Activated CD8-positive, alpha-beta memory T cell treated with anti-CD3 and anti-CD28 coated beads, Interleukin-2, amount 10 ng/mL, durations not matched to agents 7 days and 5 days (primary cell): ENCODE measurements at regions not wholly inside any gene's neighbourhood (a gene's known extent, or its start where the extent isn't known, plus 50 kb on each side); places are given as distances from the start of the nearest gene placed in this dataset.
"Not testable (repeated sequence)": the region's sequence is repeated elsewhere in the genome, so short reads cannot be mapped to it uniquely, and the experiment has no call there.

ENCODE experiments used
- ATAC-seq: fragments of 150-1000 bp; cut with Tn5 transposase; one replicate; pipeline ENCODE4 v1.10.0; 2021; ENCODE audit warnings: moderate library complexity
- CTCF ChIA-PET: fragments of 350-600 bp; sonication (Branson Sonifier 250); formaldehyde crosslinking; loops from one replicate; lab custom pipeline; 2021; ENCODE audit warnings: antibody characterized with exemption; lab: Charles Lee
- DNase-seq: peaks from one replicate; pipeline ENCODE4 v3.0.0-alpha.2; 2020
- H3K27ac Mint-ChIP-seq: one replicate; pipeline ENCODE4 v1.8.0; 2021; ENCODE audit warnings: mild to moderate bottlenecking, mixed read lengths
- H3K27me3 Mint-ChIP-seq: one replicate; pipeline ENCODE4 v1.8.0; 2021; ENCODE audit warnings: mixed read lengths
- H3K36me3 Mint-ChIP-seq: one replicate; pipeline ENCODE4 v1.8.0; 2021; ENCODE audit warnings: mild to moderate bottlenecking, mixed read lengths
- H3K4me1 Mint-ChIP-seq: one replicate; pipeline ENCODE4 v1.8.0; 2021; ENCODE audit warnings: mixed read lengths
- H3K4me3 Mint-ChIP-seq: one replicate; pipeline ENCODE4 v1.8.0; 2021; ENCODE audit warnings: mild to moderate bottlenecking, moderate library complexity, mixed read lengths
- H3K9me3 Mint-ChIP-seq: one replicate; pipeline ENCODE4 v1.8.0; 2022; ENCODE audit warnings: low read depth, mixed read lengths

DNA sequence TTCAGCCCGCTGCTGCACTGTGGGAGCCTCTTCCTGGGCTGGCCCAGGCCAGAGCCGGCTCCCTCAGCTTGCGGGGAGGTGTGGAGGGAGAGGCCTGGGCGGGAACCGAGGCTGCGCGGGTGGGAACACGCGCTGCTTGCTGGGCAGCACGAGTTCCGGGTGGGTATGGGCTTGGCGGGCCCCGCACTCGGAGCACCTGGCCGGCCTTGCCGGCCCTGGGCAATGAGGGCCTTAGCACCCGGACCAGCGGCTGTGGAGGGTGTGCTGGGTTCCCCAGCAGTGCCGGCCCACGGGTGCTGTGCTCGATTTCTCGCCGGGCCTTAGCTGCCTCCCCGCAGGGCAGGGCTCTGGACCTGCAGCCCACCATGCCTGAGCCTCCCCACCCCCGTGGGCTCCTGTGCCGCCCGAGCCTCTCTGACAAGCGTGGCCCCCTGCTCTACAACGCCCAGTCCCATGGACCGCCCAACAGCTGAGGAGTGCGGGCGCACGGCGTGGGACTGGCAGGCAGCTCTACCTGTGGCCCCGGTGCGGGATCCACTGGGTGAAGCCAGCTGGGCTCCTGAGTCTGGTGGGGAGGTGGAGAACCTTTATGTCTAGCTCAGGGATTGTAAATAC, 1366.4 kb upstream of the NUDT12 start:
- Mint-ChIP-seq H3K9me3 (peaks cover 4% of the 10 kb centered on the region), H3K27ac (no peak overlapping the region), H3K36me3 (no peaks in the 10 kb centered on the region), H3K27me3 (no peaks in the 10 kb centered on the region), H3K4me3 (no peak overlapping the region), H3K4me1 (no peaks in the 10 kb centered on the region)
- no peak for ATAC-seq
- CTCF ChIA-PET = no interaction called here
- DNase-seq = no peak

DNA sequence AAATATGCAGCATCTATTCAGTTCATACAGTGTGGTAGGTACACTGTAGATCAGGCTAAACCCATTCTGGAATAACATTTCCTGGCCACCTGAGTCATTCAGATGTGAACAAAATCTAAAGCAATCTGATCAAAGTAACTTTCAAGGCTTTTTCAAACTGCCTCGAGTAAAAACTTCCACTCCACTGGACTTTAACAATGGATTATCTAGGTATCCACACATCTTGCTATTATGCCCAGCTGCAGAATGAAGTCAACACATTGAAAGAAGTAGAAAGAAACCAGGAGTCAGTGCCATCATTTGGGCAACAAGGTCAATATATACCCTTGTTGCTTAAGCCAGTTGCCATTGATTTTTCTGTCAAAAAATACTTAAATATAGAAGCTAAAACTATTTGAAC, 1352.6 kb upstream of the NUDT12 start:
- no peak for ATAC-seq
- Mint-ChIP-seq H3K36me3 (no peaks in the 10 kb centered on the region), H3K27me3 (no peaks in the 10 kb centered on the region), H3K4me3 (no peak overlapping the region), H3K4me1 (no peaks in the 10 kb centered on the region), H3K27ac (no peak overlapping the region), H3K9me3 (peaks cover 2% of the 10 kb centered on the region)
- no peak for DNase-seq
- CTCF ChIA-PET = no interaction called here

DNA sequence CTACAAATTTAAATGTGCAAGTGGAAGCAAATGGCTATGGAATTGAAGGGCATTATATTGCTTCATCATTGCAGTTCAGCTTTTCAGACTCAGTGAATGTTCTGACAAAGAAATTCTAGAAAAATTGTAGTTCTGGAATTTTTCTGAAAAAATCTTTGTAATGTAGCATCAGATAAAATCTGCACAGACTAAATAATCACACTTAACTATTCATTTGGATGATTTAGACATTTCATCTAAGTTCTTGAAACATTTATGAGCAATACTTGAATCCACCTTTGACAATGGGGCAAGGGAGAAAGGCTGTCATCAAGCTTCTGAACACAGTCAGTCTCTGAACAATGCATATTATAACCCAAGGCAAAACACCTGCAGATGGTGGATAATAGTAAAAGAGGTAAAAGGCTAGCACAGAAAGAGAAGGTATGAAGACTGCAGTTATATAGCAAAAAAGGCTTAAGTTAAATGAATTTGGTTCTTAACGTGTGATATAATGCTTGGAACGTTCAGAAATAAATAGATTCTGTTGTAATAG, 1352.0 kb upstream of the NUDT12 start:
- Mint-ChIP-seq H3K27me3 (no peaks in the 10 kb centered on the region), H3K4me3 (no peak overlapping the region), H3K36me3 (no peaks in the 10 kb centered on the region), H3K27ac (no peak overlapping the region), H3K9me3 (no peaks in the 10 kb centered on the region), H3K4me1 (no peaks in the 10 kb centered on the region)
- DNase-seq (no peak), ATAC-seq (no peak)
- CTCF ChIA-PET = no interaction called here

DNA sequence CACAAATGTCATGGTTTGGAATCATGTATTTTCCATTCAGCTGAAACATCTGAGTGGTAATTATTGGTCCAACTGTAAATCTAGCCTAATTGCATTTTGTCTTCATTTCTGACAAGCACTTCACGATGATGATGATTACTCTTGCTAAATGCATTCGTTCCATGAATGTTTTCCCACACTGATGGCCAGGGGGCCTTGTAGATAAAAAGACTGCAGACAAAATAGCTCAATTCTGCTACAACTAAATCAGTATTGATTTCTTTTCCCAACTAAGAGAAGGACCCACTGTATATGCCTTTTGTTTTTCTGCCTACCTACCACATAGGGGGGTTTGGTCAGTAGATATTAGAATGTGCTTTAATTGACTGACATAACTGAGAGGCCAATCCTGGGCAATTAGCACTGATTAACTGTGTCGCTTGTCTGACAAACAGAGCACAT, 1351.3 kb upstream of the NUDT12 start:
- no peaks in the 10 kb centered on the region for H3K4me1 Mint-ChIP-seq
- H3K27ac Mint-ChIP-seq = no peak overlapping the region
- no peaks in the 10 kb centered on the region for H3K36me3 Mint-ChIP-seq
- H3K4me3 Mint-ChIP-seq = no peak overlapping the region
- no peaks in the 10 kb centered on the region for H3K9me3 Mint-ChIP-seq
- CTCF ChIA-PET = no interaction called here
- H3K27me3 Mint-ChIP-seq = no peaks in the 10 kb centered on the region
- DNase-seq (no peak), ATAC-seq (no peak)

DNA sequence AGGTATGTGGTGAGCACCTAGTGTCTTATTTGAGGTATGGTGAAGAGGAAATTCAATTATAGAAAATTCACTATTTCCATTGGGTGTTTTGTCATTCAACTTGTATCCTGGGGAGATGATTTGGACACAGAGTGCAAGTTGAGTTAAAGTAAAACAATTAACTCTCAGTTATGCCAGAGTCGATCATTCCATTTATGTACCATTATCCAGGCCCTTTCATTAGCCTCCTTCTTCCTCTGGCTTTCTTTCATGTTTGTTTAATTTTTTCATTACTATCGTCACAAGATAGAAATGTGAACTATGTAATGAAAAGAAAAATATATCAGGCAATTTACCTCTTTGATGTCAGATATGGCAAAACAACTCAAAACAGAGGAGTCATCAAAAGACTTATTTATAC, 1347.2 kb upstream of the NUDT12 start:
- DNase-seq = no peak
- H3K4me1 Mint-ChIP-seq = no peaks in the 10 kb centered on the region
- H3K4me3 Mint-ChIP-seq = no peak overlapping the region
- H3K9me3 Mint-ChIP-seq = peaks cover 2% of the 10 kb centered on the region
- ATAC-seq = no peak
- no peaks in the 10 kb centered on the region for H3K27me3 Mint-ChIP-seq
- CTCF ChIA-PET = no interaction called here
- no peak overlapping the region for H3K27ac Mint-ChIP-seq
- H3K36me3 Mint-ChIP-seq = no peaks in the 10 kb centered on the region

DNA sequence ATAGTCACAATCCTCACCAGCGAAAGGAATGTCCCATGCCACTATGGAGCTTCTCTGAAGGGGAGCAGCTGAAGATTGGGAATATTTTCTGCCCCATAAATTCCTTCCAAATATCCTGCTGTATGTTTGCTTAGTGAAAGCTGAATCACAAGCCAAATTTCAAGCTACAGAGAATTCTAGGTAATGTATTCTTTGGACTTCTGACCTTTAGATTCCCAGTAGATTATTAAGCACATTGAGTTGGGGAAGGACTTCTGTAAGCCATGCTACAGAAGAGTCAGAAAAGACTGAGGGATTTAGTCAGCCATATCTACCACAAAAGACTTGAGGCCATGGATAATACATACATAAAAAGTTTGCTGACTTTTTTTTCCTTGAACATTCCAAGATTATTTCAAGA, 1342.0 kb upstream of the NUDT12 start:
- no peaks in the 10 kb centered on the region for H3K4me1 Mint-ChIP-seq
- H3K9me3 Mint-ChIP-seq = peaks cover 2% of the 10 kb centered on the region
- H3K27ac Mint-ChIP-seq = no peak overlapping the region
- no peaks in the 10 kb centered on the region for H3K27me3 Mint-ChIP-seq
- ATAC-seq (no peak), DNase-seq (no peak)
- CTCF ChIA-PET = no interaction called here
- no peak overlapping the region for H3K4me3 Mint-ChIP-seq
- no peaks in the 10 kb centered on the region for H3K36me3 Mint-ChIP-seq

DNA sequence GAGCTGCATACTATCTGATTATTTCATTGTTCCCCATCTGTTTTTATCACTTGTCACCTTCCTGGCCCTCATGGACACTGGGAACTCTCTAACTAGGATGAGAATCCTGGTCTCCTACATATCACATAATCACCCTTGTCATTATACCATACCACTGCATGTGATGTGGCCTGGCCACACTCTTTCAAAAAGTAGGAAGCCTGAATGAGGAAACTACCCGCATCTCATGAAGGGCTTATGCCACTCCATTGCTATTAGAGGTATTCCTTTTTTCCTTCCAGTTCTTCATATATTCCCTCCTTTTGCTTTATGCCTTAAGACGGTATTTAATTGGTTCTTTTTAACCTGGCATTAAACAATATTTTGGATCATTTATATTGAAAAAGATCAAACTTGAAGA, 1341.4 kb upstream of the NUDT12 start:
- H3K4me3 Mint-ChIP-seq = no peak overlapping the region
- no peaks in the 10 kb centered on the region for H3K27me3 Mint-ChIP-seq
- DNase-seq = no peak
- no peak for ATAC-seq
- H3K27ac Mint-ChIP-seq = no peak overlapping the region
- no peaks in the 10 kb centered on the region for H3K4me1 Mint-ChIP-seq
- CTCF ChIA-PET = no interaction called here
- H3K36me3 Mint-ChIP-seq = no peaks in the 10 kb centered on the region
- H3K9me3 Mint-ChIP-seq = peaks cover 2% of the 10 kb centered on the region

DNA sequence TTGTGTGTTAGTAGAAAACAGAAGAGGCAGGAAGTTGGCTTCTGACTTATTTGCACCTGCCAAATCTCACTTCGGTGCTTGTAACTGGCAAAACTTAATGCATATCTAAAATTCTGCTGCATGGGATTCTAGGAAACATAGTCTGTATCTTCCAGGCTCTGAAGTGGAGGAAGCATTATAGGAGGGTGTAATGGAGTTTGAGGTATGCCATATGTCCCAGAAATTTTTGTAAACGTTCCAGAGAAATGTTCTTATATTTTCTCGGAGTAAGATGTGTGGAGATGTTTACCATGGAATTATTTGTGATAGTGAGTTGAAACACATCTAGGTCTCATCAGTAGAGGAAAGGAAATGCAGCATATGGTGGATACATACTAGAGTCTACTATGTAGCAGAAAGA, 1329.0 kb upstream of the NUDT12 start:
- DNase-seq (no peak), ATAC-seq (no peak)
- H3K27ac Mint-ChIP-seq = no peak overlapping the region
- H3K27me3 Mint-ChIP-seq = no peaks in the 10 kb centered on the region
- no peaks in the 10 kb centered on the region for H3K36me3 Mint-ChIP-seq
- H3K4me3 Mint-ChIP-seq = no peak overlapping the region
- no peaks in the 10 kb centered on the region for H3K4me1 Mint-ChIP-seq
- H3K9me3 Mint-ChIP-seq = peaks cover 3% of the 10 kb centered on the region
- CTCF ChIA-PET = no interaction called here

DNA sequence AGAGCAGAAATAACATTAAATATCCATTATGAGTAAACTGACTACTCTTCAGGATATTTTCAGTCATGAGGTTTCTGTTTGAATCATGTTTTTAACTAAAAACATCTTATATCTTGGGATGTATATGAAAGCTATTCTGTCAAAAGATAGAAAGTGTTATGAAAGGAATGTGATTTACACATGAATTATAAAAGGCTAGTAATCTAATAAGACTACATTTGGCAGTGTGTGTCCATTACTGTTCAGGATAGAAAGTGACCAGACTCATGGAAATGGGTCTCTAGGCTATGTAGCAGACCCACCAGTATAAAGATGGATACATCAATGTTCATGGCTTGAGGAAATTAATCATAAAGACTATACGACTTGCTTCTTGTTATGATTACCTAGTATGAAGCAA, 1328.2 kb upstream of the NUDT12 start:
- no peaks in the 10 kb centered on the region for H3K27me3 Mint-ChIP-seq
- H3K36me3 Mint-ChIP-seq = no peaks in the 10 kb centered on the region
- no peak overlapping the region for H3K4me3 Mint-ChIP-seq
- no peak overlapping the region for H3K27ac Mint-ChIP-seq
- H3K9me3 Mint-ChIP-seq = peaks cover 3% of the 10 kb centered on the region
- H3K4me1 Mint-ChIP-seq = no peaks in the 10 kb centered on the region
- CTCF ChIA-PET = no interaction called here
- DNase-seq (no peak), ATAC-seq (no peak)

DNA sequence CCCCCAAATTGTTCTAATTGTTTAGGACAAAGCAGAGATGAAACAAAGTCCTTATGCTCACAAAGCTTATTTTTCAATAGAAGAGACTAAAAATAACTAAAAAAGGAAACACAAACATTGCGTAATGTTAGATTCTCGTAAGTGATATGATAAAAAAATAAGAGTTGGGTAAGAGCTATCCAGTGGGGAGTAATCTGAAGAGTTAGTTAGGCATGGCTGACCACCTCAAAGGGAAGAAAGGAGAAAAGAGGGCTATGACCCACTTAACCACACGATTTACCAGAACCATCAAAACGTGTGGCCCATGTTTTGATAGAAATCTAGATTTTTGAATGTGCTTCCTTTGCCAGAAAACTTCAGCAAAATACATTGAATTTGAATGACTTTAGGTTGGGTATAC, 1296.8 kb upstream of the NUDT12 start:
- no peak overlapping the region for H3K27ac Mint-ChIP-seq
- no peaks in the 10 kb centered on the region for H3K36me3 Mint-ChIP-seq
- CTCF ChIA-PET = no interaction called here

DNA sequence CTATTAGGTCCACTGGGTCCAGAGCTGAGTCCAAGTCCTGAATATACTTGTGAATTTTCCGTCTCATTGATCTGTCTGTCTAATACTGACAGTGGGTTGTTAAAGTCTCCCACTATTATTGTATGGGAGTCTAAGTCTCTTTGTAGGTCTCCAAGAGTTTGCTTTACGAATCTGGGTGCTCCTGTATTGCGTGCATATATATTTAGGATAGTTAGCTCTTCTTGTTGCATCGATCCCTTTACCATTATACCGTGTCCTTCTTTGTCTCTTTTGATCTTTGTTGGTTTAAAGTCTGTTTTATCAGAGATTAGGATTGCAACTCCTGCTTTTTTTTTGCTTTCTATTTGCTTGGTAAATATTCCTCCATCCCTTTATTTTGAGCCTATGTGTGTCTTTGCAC, 1289.5 kb upstream of the NUDT12 start:
- H3K4me3 Mint-ChIP-seq, H3K27me3 Mint-ChIP-seq, H3K9me3 Mint-ChIP-seq, H3K36me3 Mint-ChIP-seq, ATAC-seq, H3K4me1 Mint-ChIP-seq, DNase-seq, H3K27ac Mint-ChIP-seq, CTCF ChIA-PET: not testable (repeated sequence)

More for the DNA sequence above, 1296.8 kb upstream of the NUDT12 start:
- no peaks in the 10 kb centered on the region for H3K4me1 Mint-ChIP-seq
- no peak for DNase-seq
- H3K4me3 Mint-ChIP-seq = no peak overlapping the region
- H3K9me3 Mint-ChIP-seq = peaks cover 12% of the 10 kb centered on the region
- H3K27me3 Mint-ChIP-seq = no peaks in the 10 kb centered on the region
- ATAC-seq = no peak

DNA sequence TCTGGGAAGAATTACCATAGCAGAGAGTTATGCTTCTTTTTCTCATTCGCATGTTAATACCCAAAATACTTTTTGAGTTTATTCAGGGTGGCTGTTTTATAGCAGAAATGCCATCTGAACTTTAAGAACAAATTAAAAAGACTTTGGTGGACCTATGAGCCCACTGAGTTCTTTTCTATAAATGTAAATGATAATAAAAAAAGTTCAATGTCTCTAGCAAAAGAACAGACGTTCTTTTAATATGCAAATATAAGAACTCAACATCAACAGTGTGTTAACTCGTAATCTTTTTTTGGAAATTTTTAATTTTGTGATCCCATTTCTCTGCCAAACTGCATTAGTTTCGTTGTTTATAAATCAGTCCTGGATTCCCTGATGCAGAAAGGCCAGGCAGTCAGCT, 1283.0 kb upstream of the NUDT12 start:
- H3K4me1 Mint-ChIP-seq = no peaks in the 10 kb centered on the region

DNA sequence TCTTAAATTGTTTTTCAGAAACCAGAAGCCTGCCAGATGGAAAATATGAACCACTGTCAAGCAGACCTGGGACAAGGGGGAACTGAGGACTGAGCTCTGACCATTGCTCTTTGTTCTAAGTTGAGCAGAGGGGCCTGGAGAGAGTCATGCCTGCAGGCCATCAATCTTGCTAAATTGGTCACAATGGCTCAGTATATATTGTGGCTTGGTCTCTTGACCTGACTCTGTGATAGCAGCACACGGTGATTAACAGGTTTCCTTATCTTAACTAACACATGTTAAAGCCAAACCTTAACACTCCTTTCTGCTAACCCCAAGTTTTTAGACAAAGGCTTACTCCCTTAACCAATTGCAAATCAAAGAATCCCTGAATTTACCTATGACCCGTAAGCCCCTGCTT, 1281.2 kb upstream of the NUDT12 start:
- ATAC-seq (no peak), DNase-seq (no peak)
- no peaks in the 10 kb centered on the region for H3K27me3 Mint-ChIP-seq
- H3K36me3 Mint-ChIP-seq = no peaks in the 10 kb centered on the region
- peaks cover 3% of the 10 kb centered on the region for H3K9me3 Mint-ChIP-seq
- CTCF ChIA-PET = no interaction called here
- no peak overlapping the region for H3K27ac Mint-ChIP-seq
- no peaks in the 10 kb centered on the region for H3K4me1 Mint-ChIP-seq
- no peak overlapping the region for H3K4me3 Mint-ChIP-seq

More for the DNA sequence above, 1283.0 kb upstream of the NUDT12 start:
- ATAC-seq (no peak), DNase-seq (no peak)
- Mint-ChIP-seq H3K27me3 (no peaks in the 10 kb centered on the region), H3K9me3 (peaks cover 6% of the 10 kb centered on the region), H3K4me3 (no peak overlapping the region), H3K27ac (no peak overlapping the region), H3K36me3 (no peaks in the 10 kb centered on the region)
- CTCF ChIA-PET = no interaction called here

DNA sequence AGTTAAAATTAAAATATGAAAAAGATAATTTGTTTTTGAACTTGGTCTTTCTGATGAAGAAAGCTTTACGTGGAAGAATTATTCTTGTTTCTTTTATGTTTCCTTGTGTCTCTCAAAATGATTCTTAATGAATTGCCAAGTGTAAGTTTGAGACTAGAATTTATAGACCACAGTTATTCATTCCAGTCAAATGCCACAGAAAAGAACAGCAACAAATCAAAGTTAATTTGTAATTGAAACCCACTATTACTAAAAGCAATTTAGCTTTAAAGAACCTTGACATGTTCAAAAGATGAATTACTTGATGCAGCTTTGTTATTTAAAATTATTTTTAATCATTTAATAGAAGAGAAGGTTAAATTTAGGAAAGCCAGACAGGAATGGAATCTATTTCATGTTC, 1277.7 kb upstream of the NUDT12 start:
- CTCF ChIA-PET = no interaction called here
- no peaks in the 10 kb centered on the region for H3K4me1 Mint-ChIP-seq
- no peak overlapping the region for H3K4me3 Mint-ChIP-seq
- no peak for ATAC-seq
- no peak overlapping the region for H3K27ac Mint-ChIP-seq
- no peaks in the 10 kb centered on the region for H3K27me3 Mint-ChIP-seq
- H3K36me3 Mint-ChIP-seq = no peaks in the 10 kb centered on the region
- peaks cover 3% of the 10 kb centered on the region for H3K9me3 Mint-ChIP-seq
- DNase-seq = no peak

DNA sequence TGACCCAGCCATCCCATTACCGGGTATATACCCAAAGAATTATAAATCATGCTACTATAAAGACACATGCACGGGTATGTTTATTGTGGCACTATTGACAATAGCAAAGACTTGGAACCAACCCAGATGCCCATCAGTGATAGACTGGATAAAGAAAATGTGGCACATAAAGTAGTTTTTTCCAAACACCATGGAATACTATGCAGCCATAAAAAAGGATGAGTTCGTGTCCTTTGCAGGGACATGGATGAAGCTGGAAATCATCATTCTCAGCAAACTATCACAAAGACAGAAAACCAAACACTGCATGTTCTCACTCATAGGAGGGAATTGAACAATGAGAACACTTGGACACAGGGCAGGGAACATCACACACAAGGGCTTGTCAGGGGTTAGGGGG, 1268.9 kb upstream of the NUDT12 start:
- H3K9me3 Mint-ChIP-seq, H3K4me3 Mint-ChIP-seq: not testable (repeated sequence)

More for the DNA sequence above, 1268.9 kb upstream of the NUDT12 start:
- H3K27me3 Mint-ChIP-seq, ATAC-seq, H3K4me1 Mint-ChIP-seq, H3K36me3 Mint-ChIP-seq, H3K27ac Mint-ChIP-seq, DNase-seq, CTCF ChIA-PET: not testable (repeated sequence)
